ENCODE measurements at regions not wholly inside any gene's neighbourhood (a gene's known extent, or its start where the extent isn't known, plus 50 kb on each side); places are given as distances from the start of the nearest gene placed in this dataset.

- TF ChIP-seq RAD21 (IDR thresholded peaks at IDR 0.05; ENCODE audit: low read depth) (no peak), NFIC (IDR thresholded peaks at IDR 0.05) (no peak), TAF1 (IDR thresholded peaks at IDR 0.05; ENCODE audit: low read depth) (no peak), YY1 (IDR thresholded peaks at IDR 0.05; ENCODE audit: low read depth) (no peak), CEBPB (IDR thresholded peaks at IDR 0.05) (no peak), CREB1 (IDR thresholded peaks at IDR 0.05; ENCODE audit: low read depth) (no peak), TCF12 (IDR thresholded peaks at IDR 0.05; ENCODE audit: low read depth) (no peak), MAX (IDR thresholded peaks at IDR 0.05) (no peak), EP300 (IDR thresholded peaks at IDR 0.05; ENCODE audit: borderline replicate concordance) (no peak), EGR1 (IDR thresholded peaks at IDR 0.05) (no peak), REST (IDR thresholded peaks at IDR 0.05; ENCODE audit: low read depth) (no peak), ZBTB7A (IDR thresholded peaks at IDR 0.05; ENCODE audit: low read depth) (no peak)
These were observed 278.6 kb downstream of the COL12A1 start for GRCh38 chr6:74927299-74927698.

Data from Ishikawa (cell line).